A549 (cell line): ENCODE measurements at regions not wholly inside any gene's neighbourhood (a gene's known extent, or its start where the extent isn't known, plus 50 kb on each side); places are given as distances from the start of the nearest gene placed in this dataset.

Experiments used
- CTCF ChIP-seq: fragments of >200 bp; sonication (Bioruptor Twin); formaldehyde crosslinking; IDR thresholded peaks from 3 replicates; pipeline ENCODE4 v1.5.1; 2016
- POLR2A ChIP-seq: IDR thresholded peaks from 2 replicates; pipeline ENCODE4 v1.6.1; 2012; ENCODE audit warnings: mild to moderate bottlenecking, low read length

- TF ChIP-seq CTCF (no peak), POLR2A (no peak)
Measured at GRCh38 chr6:74733830-74734620, 471.8 kb downstream of the COL12A1 start.
